CD4-positive, CD25-positive, alpha-beta regulatory T cell (primary cell): ENCODE measurements at regions not wholly inside any gene's neighbourhood (a gene's known extent, or its start where the extent isn't known, plus 50 kb on each side); places are given as distances from the start of the nearest gene placed in this dataset.

Experiments used
- ATAC-seq, 2 donors: fragments of 150-1000 bp; cut with Tn5 transposase; one replicate each; pipeline ENCODE4 v1.10.0; 2021; ENCODE audit warnings: low read depth in 2 of 2, moderate number of reproducible peaks in 2 of 2, moderate library complexity in 1 of 2
- DNase-seq, 3 donors: peaks; one replicate each; pipeline versions ENCODE4 v3.0.0 to v3.0.0-alpha.2; 2012 to 2022; ENCODE audit warnings: mixed read lengths in 1 of 3
- H3K27ac ChIP-seq: one replicate; pipeline ENCODE4 v1.7.0; 2013; ENCODE audit warnings: mild to moderate bottlenecking, low read length; ENCODE audit not compliant: insufficient read depth, poor library complexity, severe bottlenecking
- H3K27me3 ChIP-seq: one replicate; pipeline ENCODE4 v1.7.0; 2013; ENCODE audit warnings: low read length; ENCODE audit not compliant: control insufficient read depth, insufficient read depth
- H3K36me3 ChIP-seq: one replicate; pipeline ENCODE4 v1.7.0; 2013; ENCODE audit warnings: mild to moderate bottlenecking, low read length, moderate library complexity; ENCODE audit not compliant: control insufficient read depth, insufficient read depth
- H3K4me1 ChIP-seq: 2 replicates; pipeline ENCODE4 v1.7.0; 2013; ENCODE audit warnings: mild to moderate bottlenecking, low read length; ENCODE audit not compliant: insufficient read depth, control insufficient read depth, poor library complexity, severe bottlenecking
- H3K4me3 ChIP-seq: one replicate; pipeline ENCODE4 v1.7.0; 2013; ENCODE audit warnings: low read depth, mild to moderate bottlenecking, low read length, moderate library complexity
- H3K9me3 ChIP-seq, 2 experiments: 1 replicate in 1 of 2; 2 replicates in 1 of 2; pipeline ENCODE4 v1.7.0; 2013; ENCODE audit warnings: low read length in 2 of 2, mild to moderate bottlenecking in 1 of 2, moderate library complexity in 1 of 2; ENCODE audit not compliant: control insufficient read depth in 2 of 2
- H3K27ac Mint-ChIP-seq, 3 donors: one replicate each; pipeline ENCODE4 v1.8.0; 2020 to 2022; ENCODE audit warnings: mild to moderate bottlenecking in 3 of 3, mixed read lengths in 3 of 3, moderate library complexity in 2 of 3
- H3K27me3 Mint-ChIP-seq: one replicate; pipeline ENCODE4 v1.8.0; 2022; ENCODE audit warnings: mild to moderate bottlenecking, mixed read lengths
- H3K36me3 Mint-ChIP-seq: one replicate; pipeline ENCODE4 v1.8.0; 2020; ENCODE audit warnings: mixed read lengths
- H3K4me1 Mint-ChIP-seq, 4 donors: one replicate each; pipeline ENCODE4 v1.8.0; 2020 to 2022; ENCODE audit warnings: mixed read lengths in 4 of 4, mild to moderate bottlenecking in 1 of 4
- H3K4me3 Mint-ChIP-seq, 4 donors: one replicate each; pipeline ENCODE4 v1.8.0; 2020 to 2022; ENCODE audit warnings: mild to moderate bottlenecking in 4 of 4, mixed read lengths in 4 of 4, moderate library complexity in 3 of 4
- H3K9me3 Mint-ChIP-seq, 7 donors: one replicate each; pipeline ENCODE4 v1.8.0; 2020 to 2022; ENCODE audit warnings: mixed read lengths in 7 of 7, mild to moderate bottlenecking in 3 of 7, moderate library complexity in 2 of 7

DNA sequence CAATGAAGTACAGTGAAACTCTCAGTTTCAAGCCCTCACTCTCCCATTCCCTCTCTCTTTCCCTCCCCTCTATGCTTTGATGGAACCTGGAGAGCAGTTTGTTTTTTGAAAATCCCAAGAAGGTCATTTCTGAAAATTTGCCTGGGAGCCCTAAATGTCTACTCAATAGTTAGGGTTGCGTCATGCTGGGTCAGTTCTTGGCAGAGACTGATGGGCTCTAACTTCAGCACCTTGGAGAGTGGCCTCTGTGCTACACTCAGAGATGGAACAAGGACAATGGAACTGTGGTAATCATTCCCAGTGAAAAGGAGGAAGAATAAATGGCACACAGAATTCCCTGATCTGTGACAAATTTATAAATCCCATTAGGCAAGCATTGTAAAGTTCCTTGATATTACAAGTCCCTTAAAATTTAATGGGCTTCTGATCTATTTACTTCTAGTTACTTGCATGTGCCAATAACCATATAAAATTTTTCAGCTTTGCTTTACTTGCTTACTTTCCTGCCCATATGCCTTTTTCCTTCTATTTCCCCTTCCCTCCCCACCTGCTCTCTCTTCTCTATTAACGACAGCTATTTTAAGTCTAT is 182.9 kb upstream of the KCND3 start:
- Histone ChIP-seq H3K27me3 (no peaks in the 10 kb centered on the region), H3K4me1 (no peaks in the 10 kb centered on the region), H3K4me3 (no peak overlapping the region), H3K9me3 (no peaks in the 10 kb centered on the region), H3K27ac (no peak overlapping the region), H3K36me3 (no peaks in the 10 kb centered on the region)
- Mint-ChIP-seq H3K27me3 (peaks cover 12% of the 10 kb centered on the region), H3K36me3 (no peaks in the 10 kb centered on the region), H3K4me1 (no peaks in the 10 kb centered on the region), H3K4me3 (no peak overlapping the region), H3K27ac (no peak overlapping the region), H3K9me3 (peaks cover 0 to 4% (median 0%) of the 10 kb centered on the region in 7 donors)
- DNase-seq: peak in 1 of 3 donors; percentile 1
- ATAC-seq: no peak

DNA sequence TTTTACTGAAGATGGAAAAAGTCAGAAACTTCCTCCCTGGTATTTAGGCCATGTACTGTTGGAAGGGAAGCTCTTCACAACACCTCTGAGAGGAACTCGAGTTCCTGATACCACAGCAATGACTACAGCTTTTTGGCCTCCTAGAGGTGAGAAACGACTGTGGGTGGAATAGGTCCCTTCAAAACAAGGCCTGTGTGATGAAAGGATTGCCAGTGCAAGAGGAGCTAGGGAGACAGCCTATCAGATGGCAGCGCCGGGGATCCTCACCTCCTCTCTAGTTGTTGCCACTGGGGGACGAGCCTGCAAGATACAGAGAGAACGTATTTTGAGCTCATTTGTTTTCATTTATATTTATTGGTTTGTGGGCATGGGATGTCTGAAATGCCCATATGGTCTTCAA is 187.8 kb upstream of the KCND3 start:
- no peak for ATAC-seq
- DNase-seq: no peak
- no peaks in the 10 kb centered on the region for H3K27me3 ChIP-seq
- no peaks in the 10 kb centered on the region for H3K4me1 Mint-ChIP-seq
- H3K27ac Mint-ChIP-seq: peak overlapping the region in 1 of 3 donors; percentile 50
- H3K4me1 ChIP-seq: no peaks in the 10 kb centered on the region
- peaks cover 5% of the 10 kb centered on the region for H3K27me3 Mint-ChIP-seq
- no peak overlapping the region for H3K4me3 Mint-ChIP-seq
- H3K9me3 ChIP-seq: no peaks in the 10 kb centered on the region
- no peaks in the 10 kb centered on the region for H3K36me3 ChIP-seq
- H3K27ac ChIP-seq: no peak overlapping the region
- no peak overlapping the region for H3K4me3 ChIP-seq
- peaks cover 0 to 4% (median 0%) of the 10 kb centered on the region in 7 donors for H3K9me3 Mint-ChIP-seq
- no peaks in the 10 kb centered on the region for H3K36me3 Mint-ChIP-seq

- H3K9me3 ChIP-seq: no peaks in the 10 kb centered on the region
- ATAC-seq: no peak
- Mint-ChIP-seq H3K4me3 (no peak overlapping the region), H3K27ac (no peak overlapping the region), H3K36me3 (no peaks in the 10 kb centered on the region), H3K9me3 (peaks cover 0 to 2% (median 0%) of the 10 kb centered on the region in 7 donors), H3K27me3 (peaks cover 14% of the 10 kb centered on the region), H3K4me1 (no peaks in the 10 kb centered on the region)
- H3K27me3 ChIP-seq: no peaks in the 10 kb centered on the region
- H3K27ac ChIP-seq: no peak overlapping the region
- H3K36me3 ChIP-seq: no peaks in the 10 kb centered on the region
- DNase-seq: no peak
- H3K4me3 ChIP-seq: no peak overlapping the region
- no peaks in the 10 kb centered on the region for H3K4me1 ChIP-seq
These were observed 199.1 kb upstream of the KCND3 start for GRCh38 chr1:112188611-112189010.

- Mint-ChIP-seq H3K9me3 (peaks cover 0 to 5% (median 2%) of the 10 kb centered on the region in 7 donors), H3K27me3 (peaks cover 22% of the 10 kb centered on the region), H3K36me3 (no peaks in the 10 kb centered on the region), H3K4me3 (no peak overlapping the region), H3K4me1 (no peaks in the 10 kb centered on the region), H3K27ac (no peak overlapping the region)
- H3K9me3 ChIP-seq: peaks cover 0 to 2% of the 10 kb centered on the region in 2 experiments
- ATAC-seq (no peak), DNase-seq (no peak)
- no peaks in the 10 kb centered on the region for H3K4me1 ChIP-seq
- H3K36me3 ChIP-seq: no peaks in the 10 kb centered on the region
- H3K4me3 ChIP-seq: no peak overlapping the region
- peaks cover 2% of the 10 kb centered on the region for H3K27me3 ChIP-seq
- no peak overlapping the region for H3K27ac ChIP-seq
These were observed 199.9 kb upstream of the CTTNBP2NL start for GRCh38 chr1:112196008-112196588.

- peaks cover 0 to 2% of the 10 kb centered on the region in 2 experiments for H3K9me3 ChIP-seq
- H3K4me1 ChIP-seq: no peaks in the 10 kb centered on the region
- Mint-ChIP-seq H3K36me3 (no peaks in the 10 kb centered on the region), H3K4me1 (no peaks in the 10 kb centered on the region), H3K27me3 (peaks cover 18% of the 10 kb centered on the region), H3K9me3 (peaks cover 0 to 5% (median 2%) of the 10 kb centered on the region in 7 donors), H3K4me3 (no peak overlapping the region), H3K27ac (no peak overlapping the region)
- H3K36me3 ChIP-seq: no peaks in the 10 kb centered on the region
- H3K27me3 ChIP-seq: peaks cover 2% of the 10 kb centered on the region
- no peak for DNase-seq
- H3K4me3 ChIP-seq: no peak overlapping the region
- no peak for ATAC-seq
- no peak overlapping the region for H3K27ac ChIP-seq
These were observed 199.3 kb upstream of the CTTNBP2NL start for GRCh38 chr1:112196731-112197130.

GRCh38 chr1:112209493-112209892 is 186.5 kb upstream of the CTTNBP2NL start:
- peaks cover 0 to 4% (median 1%) of the 10 kb centered on the region in 7 donors for H3K9me3 Mint-ChIP-seq
- peaks cover 0 to 1% of the 10 kb centered on the region in 2 experiments for H3K9me3 ChIP-seq
- no peaks in the 10 kb centered on the region for H3K27me3 ChIP-seq
- H3K36me3 Mint-ChIP-seq: no peaks in the 10 kb centered on the region
- no peak overlapping the region for H3K27ac ChIP-seq
- peaks cover 9% of the 10 kb centered on the region for H3K27me3 Mint-ChIP-seq
- DNase-seq: no peak
- no peaks in the 10 kb centered on the region for H3K36me3 ChIP-seq
- H3K4me3 ChIP-seq: no peak overlapping the region
- ATAC-seq: no peak
- no peak overlapping the region for H3K27ac Mint-ChIP-seq
- no peaks in the 10 kb centered on the region for H3K4me1 ChIP-seq
- no peaks in the 10 kb centered on the region for H3K4me1 Mint-ChIP-seq
- no peak overlapping the region for H3K4me3 Mint-ChIP-seq

- peaks cover 4% of the 10 kb centered on the region for H3K27me3 Mint-ChIP-seq
- Histone ChIP-seq H3K27me3 (peaks cover 2% of the 10 kb centered on the region), H3K4me1 (no peaks in the 10 kb centered on the region), H3K4me3 (no peak overlapping the region), H3K27ac (no peak overlapping the region), H3K9me3 (no peaks in the 10 kb centered on the region), H3K36me3 (no peaks in the 10 kb centered on the region)
- H3K9me3 Mint-ChIP-seq: peaks cover 0 to 9% (median 6%) of the 10 kb centered on the region in 7 donors
- DNase-seq (no peak), ATAC-seq (no peak)
- no peak overlapping the region for H3K4me3 Mint-ChIP-seq
- no peak overlapping the region for H3K27ac Mint-ChIP-seq
- no peaks in the 10 kb centered on the region for H3K36me3 Mint-ChIP-seq
- no peaks in the 10 kb centered on the region for H3K4me1 Mint-ChIP-seq
These were observed 176.7 kb upstream of the CTTNBP2NL start for GRCh38 chr1:112219267-112219666.

DNA sequence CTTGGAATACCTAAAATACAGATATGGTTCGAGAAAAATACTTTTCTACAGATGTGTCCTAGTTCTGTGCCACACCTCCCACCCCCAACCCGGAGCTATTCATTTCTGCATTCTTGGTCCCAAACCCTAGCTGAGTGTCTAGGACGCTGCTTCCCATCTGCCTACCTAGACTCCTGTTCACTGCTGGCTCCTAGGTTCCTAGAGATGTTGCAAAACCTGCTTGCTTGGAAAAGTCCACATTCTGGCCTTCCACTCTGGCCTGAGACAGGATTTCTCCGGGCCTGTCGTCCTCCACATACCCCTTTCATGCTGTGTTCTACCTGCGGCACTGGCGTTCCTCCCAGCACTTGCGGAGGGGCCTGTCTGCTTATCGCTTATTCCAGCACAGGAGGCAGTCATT is 165.8 kb upstream of the CTTNBP2NL start:
- H3K36me3 Mint-ChIP-seq: no peaks in the 10 kb centered on the region
- no peaks in the 10 kb centered on the region for H3K4me1 Mint-ChIP-seq
- Histone ChIP-seq H3K36me3 (no peaks in the 10 kb centered on the region), H3K27me3 (no peaks in the 10 kb centered on the region), H3K4me1 (no peaks in the 10 kb centered on the region), H3K9me3 (peaks cover 9 to 10% of the 10 kb centered on the region in 2 experiments), H3K4me3 (no peak overlapping the region), H3K27ac (no peak overlapping the region)
- no peak overlapping the region for H3K4me3 Mint-ChIP-seq
- H3K27ac Mint-ChIP-seq: no peak overlapping the region
- ATAC-seq (no peak), DNase-seq (no peak)
- peaks cover 0 to 22% (median 5%) of the 10 kb centered on the region in 7 donors for H3K9me3 Mint-ChIP-seq
- peaks cover 7% of the 10 kb centered on the region for H3K27me3 Mint-ChIP-seq
